ENCODE measurements at regions not wholly inside any gene's neighbourhood (a gene's known extent, or its start where the extent isn't known, plus 50 kb on each side); places are given as distances from the start of the nearest gene placed in this dataset.
"Not testable (repeated sequence)": the region's sequence is repeated elsewhere in the genome, so short reads cannot be mapped to it uniquely, and the experiment has no call there.

GRCh38 chr12:88834226-88834625 lies 254.0 kb upstream of the KITLG start:
- Histone ChIP-seq H3K9ac (ENCODE audit: low read length) (no peak overlapping the region), H3K27ac (ENCODE audit: low read length) (no peak overlapping the region), H3K4me3 (ENCODE audit: low read length) (no peak overlapping the region), H4K20me1 (ENCODE audit: insufficient read depth) (no peaks in the 10 kb centered on the region), H3K4me2 (ENCODE audit: low read length) (no peak overlapping the region), H3K27me3 (ENCODE audit: insufficient read depth, low read depth, low read length) (no peaks in the 10 kb centered on the region), H3F3A (ENCODE audit: insufficient read depth, low read length, poor library complexity, severe bottlenecking) (no peaks in the 10 kb centered on the region), H3K36me3 (ENCODE audit: insufficient read depth, low read length) (no peaks in the 10 kb centered on the region), H3K79me2 (replicated peaks; ENCODE audit: insufficient read depth, low read length) (no peaks in the 10 kb centered on the region), H2AFZ (ENCODE audit: low read depth, low read length) (no peak overlapping the region), H3K9me3 (ENCODE audit: low read length) (no peaks in the 10 kb centered on the region), H3K9me2 (ENCODE audit: insufficient read depth, low read length) (no peaks in the 10 kb centered on the region)
- no peak for TF ChIP-seq SMC3 (conservative IDR thresholded peaks at IDR 0.05; ENCODE audit: poor library complexity)
- no peak for TF ChIP-seq TAF1 (IDR thresholded peaks at IDR 0.05; ENCODE audit: low read depth)
- no peak for TF ChIP-seq REST (IDR thresholded peaks at IDR 0.05; ENCODE audit: borderline replicate concordance)
- no peak for TF ChIP-seq CTCF (IDR thresholded peaks at IDR 0.05; ENCODE audit: poor library complexity, severe bottlenecking)
- TF ChIP-seq EP300 (conservative IDR thresholded peaks at IDR 0.05; ENCODE audit: poor library complexity, severe bottlenecking), result no peak
- TF ChIP-seq MXI1 (conservative IDR thresholded peaks at IDR 0.05; ENCODE audit: poor library complexity, severe bottlenecking), result no peak

GRCh38 chr12:88833641-88834116 lies 253.4 kb upstream of the KITLG start:
- Histone ChIP-seq H3K4me2 (ENCODE audit: low read length) (no peak overlapping the region), H4K20me1 (ENCODE audit: insufficient read depth) (no peaks in the 10 kb centered on the region), H2AFZ (ENCODE audit: low read depth, low read length) (no peak overlapping the region), H3F3A (ENCODE audit: insufficient read depth, low read length, poor library complexity, severe bottlenecking) (no peaks in the 10 kb centered on the region), H3K36me3 (ENCODE audit: insufficient read depth, low read length) (no peaks in the 10 kb centered on the region), H3K79me2 (replicated peaks; ENCODE audit: insufficient read depth, low read length) (no peaks in the 10 kb centered on the region), H3K9me2 (ENCODE audit: insufficient read depth, low read length) (no peaks in the 10 kb centered on the region), H3K27me3 (ENCODE audit: insufficient read depth, low read depth, low read length) (no peaks in the 10 kb centered on the region), H3K27ac (ENCODE audit: low read length) (no peak overlapping the region), H3K4me3 (ENCODE audit: low read length) (no peak overlapping the region), H3K9ac (ENCODE audit: low read length) (no peak overlapping the region), H3K9me3 (ENCODE audit: low read length) (no peaks in the 10 kb centered on the region)
- no peak for TF ChIP-seq REST (IDR thresholded peaks at IDR 0.05; ENCODE audit: borderline replicate concordance)
- TF ChIP-seq EZH2 (IDR thresholded peaks at IDR 0.05; ENCODE audit: borderline replicate concordance, insufficient read depth, low read length, poor library complexity, severe bottlenecking), result no peak
- TF ChIP-seq MXI1 (conservative IDR thresholded peaks at IDR 0.05; ENCODE audit: poor library complexity, severe bottlenecking), result no peak
- TF ChIP-seq TAF1 (IDR thresholded peaks at IDR 0.05; ENCODE audit: low read depth), result no peak
- no peak for TF ChIP-seq EP300 (conservative IDR thresholded peaks at IDR 0.05; ENCODE audit: poor library complexity, severe bottlenecking)
- TF ChIP-seq CTCF (IDR thresholded peaks at IDR 0.05; ENCODE audit: poor library complexity, severe bottlenecking), result no peak
- no peak for TF ChIP-seq RAD21 (conservative IDR thresholded peaks at IDR 0.05)
- TF ChIP-seq POLR2AphosphoS5 (IDR thresholded peaks at IDR 0.05), result no peak
- no peak for TF ChIP-seq SMC3 (conservative IDR thresholded peaks at IDR 0.05; ENCODE audit: poor library complexity)

- not testable (repeated sequence) for H3K36me3 ChIP-seq (ENCODE audit: insufficient read depth, low read length); H3K4me2 ChIP-seq (ENCODE audit: low read length); H3F3A ChIP-seq (ENCODE audit: insufficient read depth, low read length, poor library complexity, severe bottlenecking); H3K79me2 ChIP-seq (replicated peaks; ENCODE audit: insufficient read depth, low read length); H4K20me1 ChIP-seq (ENCODE audit: insufficient read depth); H3K4me3 ChIP-seq (ENCODE audit: low read length); H3K9me3 ChIP-seq (ENCODE audit: low read length); H2AFZ ChIP-seq (ENCODE audit: low read depth, low read length); H3K9ac ChIP-seq (ENCODE audit: low read length); H3K9me2 ChIP-seq (ENCODE audit: insufficient read depth, low read length); H3K27me3 ChIP-seq (ENCODE audit: insufficient read depth, low read depth, low read length); H3K27ac ChIP-seq (ENCODE audit: low read length)
Measured at GRCh38 chr12:88828537-88828936, 248.3 kb upstream of the KITLG start.
